Upper lobe of right lung (tissue), 1 donor: ENCODE measurements at regions not wholly inside any gene's neighbourhood (a gene's known extent, or its start where the extent isn't known, plus 50 kb on each side); places are given as distances from the start of the nearest gene placed in this dataset.
A peak's percentile ranks its signal among the peaks of the same experiment; 100 is the strongest.
"Not testable (repeated sequence)": the region's sequence is repeated elsewhere in the genome, so short reads cannot be mapped to it uniquely, and the experiment has no call there.

Experiments
- ATAC-seq: fragments of 200-7000 bp; cut with Tn5 transposase; one replicate; pipeline ENCODE4 v1.9.1; 2020; ENCODE audit warnings: mild to moderate bottlenecking, moderate library complexity
- DNase-seq: peaks from one replicate; pipeline ENCODE4 v3.0.0-alpha.2; 2020
- H3K27ac ChIP-seq: fragments of 200-600 bp; one replicate; pipeline ENCODE4 v1.8.0; 2022
- H3K27me3 ChIP-seq: fragments of 200-600 bp; one replicate; pipeline ENCODE4 v1.8.0; 2022; ENCODE audit warnings: mild to moderate bottlenecking
- H3K36me3 ChIP-seq: fragments of 200-600 bp; one replicate; pipeline ENCODE4 v1.8.0; 2022
- H3K4me1 ChIP-seq: fragments of 200-600 bp; one replicate; pipeline ENCODE4 v1.8.0; 2022
- H3K4me3 ChIP-seq: fragments of 200-600 bp; one replicate; pipeline ENCODE4 v1.8.0; 2022; ENCODE audit warnings: mild to moderate bottlenecking
- H3K9me3 ChIP-seq: fragments of 200-600 bp; one replicate; pipeline ENCODE4 v1.8.0; 2022
- intact Hi-C: fragments of 100-400 bp; cut with DNase I; formaldehyde crosslinking; loops from one replicate; pipeline ENCODE4 v1.11.0; 2022
- TF ChIP-seq, protein P1 (sequence below): fragments of 200-600 bp; IDR thresholded peaks from one replicate; pipeline ENCODE4 v1.8.0; 2022; ENCODE audit warnings: antibody characterized with exemption
- donor health status: DM: no; HTN: yes; CAD: no; lungs with severe emphysema.

DNA sequence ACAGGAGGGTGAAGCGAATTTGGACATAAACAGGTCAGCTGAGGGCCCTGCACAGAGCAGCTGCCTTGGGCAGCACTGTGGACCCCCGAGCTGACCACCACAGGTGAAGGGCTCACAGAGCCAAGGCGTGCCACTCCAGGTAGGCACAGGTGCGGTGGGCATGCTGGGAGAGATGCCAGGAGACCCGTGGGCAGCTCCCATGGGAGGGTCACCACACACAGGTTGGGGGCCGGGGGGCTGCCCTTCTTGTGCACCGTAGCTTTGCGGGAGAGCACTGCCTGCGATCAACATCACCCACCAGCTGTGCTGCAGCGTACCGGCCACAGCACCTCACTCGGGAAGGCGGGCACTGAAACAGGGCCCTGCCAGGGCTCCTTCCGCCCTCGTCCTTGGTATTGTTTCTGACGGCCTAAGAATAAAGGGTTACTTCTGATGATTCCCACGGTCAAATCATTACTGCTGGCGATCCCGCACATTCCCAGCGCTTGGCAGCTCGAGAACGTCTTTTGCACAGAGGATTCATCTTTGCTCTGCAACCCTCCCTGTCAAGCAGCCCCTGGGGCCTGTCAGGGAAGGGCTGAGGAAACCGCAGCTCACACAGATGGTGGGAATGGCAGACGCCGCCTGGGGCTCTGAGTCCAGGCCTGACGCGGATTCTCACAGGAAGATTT is 181.7 kb downstream of the BANP start:
- TF ChIP-seq, protein P1, sequence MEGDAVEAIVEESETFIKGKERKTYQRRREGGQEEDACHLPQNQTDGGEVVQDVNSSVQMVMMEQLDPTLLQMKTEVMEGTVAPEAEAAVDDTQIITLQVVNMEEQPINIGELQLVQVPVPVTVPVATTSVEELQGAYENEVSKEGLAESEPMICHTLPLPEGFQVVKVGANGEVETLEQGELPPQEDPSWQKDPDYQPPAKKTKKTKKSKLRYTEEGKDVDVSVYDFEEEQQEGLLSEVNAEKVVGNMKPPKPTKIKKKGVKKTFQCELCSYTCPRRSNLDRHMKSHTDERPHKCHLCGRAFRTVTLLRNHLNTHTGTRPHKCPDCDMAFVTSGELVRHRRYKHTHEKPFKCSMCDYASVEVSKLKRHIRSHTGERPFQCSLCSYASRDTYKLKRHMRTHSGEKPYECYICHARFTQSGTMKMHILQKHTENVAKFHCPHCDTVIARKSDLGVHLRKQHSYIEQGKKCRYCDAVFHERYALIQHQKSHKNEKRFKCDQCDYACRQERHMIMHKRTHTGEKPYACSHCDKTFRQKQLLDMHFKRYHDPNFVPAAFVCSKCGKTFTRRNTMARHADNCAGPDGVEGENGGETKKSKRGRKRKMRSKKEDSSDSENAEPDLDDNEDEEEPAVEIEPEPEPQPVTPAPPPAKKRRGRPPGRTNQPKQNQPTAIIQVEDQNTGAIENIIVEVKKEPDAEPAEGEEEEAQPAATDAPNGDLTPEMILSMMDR: no peak
- H3K27me3 ChIP-seq: no peaks in the 10 kb centered on the region
- H3K36me3 ChIP-seq: no peaks in the 10 kb centered on the region
- H3K4me1 ChIP-seq: no peaks in the 10 kb centered on the region
- ATAC-seq: no peak
- no peak overlapping the region for H3K27ac ChIP-seq
- H3K4me3 ChIP-seq: no peak overlapping the region
- intact Hi-C loops: no loop called here
- H3K9me3 ChIP-seq: no peaks in the 10 kb centered on the region
- DNase-seq: no peak

DNA sequence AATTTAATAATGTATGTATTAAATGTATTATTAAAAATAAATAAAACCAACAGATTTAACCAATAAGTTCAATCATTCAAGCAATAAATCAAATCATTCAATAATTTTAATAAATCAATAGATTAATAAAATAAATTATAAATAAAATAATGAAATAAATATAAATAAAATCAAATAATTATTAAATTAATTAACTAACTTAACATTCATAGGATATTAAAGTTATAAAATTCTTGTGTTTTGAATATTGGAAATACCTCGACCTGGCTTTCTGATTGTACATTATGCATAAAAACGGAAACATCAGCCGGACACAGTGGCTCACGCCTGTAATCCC is 182.2 kb downstream of the BANP start:
- intact Hi-C loops: no loop called here
- no peak for DNase-seq
- no peaks in the 10 kb centered on the region for H3K4me1 ChIP-seq
- H3K36me3 ChIP-seq: no peaks in the 10 kb centered on the region
- H3K4me3 ChIP-seq: no peak overlapping the region
- H3K27ac ChIP-seq: no peak overlapping the region
- peaks cover 2% of the 10 kb centered on the region for H3K9me3 ChIP-seq
- TF ChIP-seq, protein P1: no peak
- no peak for ATAC-seq
- no peaks in the 10 kb centered on the region for H3K27me3 ChIP-seq

DNA sequence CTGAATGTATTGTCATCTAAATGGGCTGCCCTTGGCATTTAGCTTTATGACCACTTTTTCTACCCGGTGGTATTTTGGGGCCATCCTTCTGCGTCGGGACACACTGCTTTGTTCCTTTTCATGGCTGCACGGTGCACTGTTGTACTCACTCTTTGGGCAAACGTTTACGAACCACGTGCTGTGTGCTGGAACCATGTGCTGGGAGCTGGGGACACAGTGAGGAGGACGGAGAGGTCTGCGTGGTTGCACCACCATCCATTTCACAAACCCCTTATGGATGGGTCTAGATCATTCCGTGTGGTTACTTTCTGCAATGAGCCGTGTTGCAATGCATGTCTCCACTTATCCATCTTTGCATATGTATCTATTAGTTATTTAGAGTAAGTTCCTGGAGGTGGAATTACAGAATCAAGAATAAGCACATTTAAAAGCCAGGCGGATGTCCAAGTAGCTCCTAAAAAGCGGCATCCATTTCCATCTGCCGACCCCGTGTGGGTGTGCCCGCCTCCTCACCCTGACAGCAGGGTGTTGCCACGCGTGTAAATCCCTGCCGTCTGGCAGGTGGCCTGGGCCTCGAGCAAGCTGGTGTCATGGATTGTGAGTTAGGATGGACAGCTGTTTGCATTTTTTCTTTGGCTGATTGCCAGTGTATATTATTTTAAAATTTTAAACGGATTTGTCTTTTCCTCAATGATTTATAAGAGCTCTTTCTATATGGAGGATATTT is 183.1 kb downstream of the BANP start:
- ATAC-seq, H3K36me3 ChIP-seq, DNase-seq, H3K27me3 ChIP-seq, H3K4me3 ChIP-seq, H3K4me1 ChIP-seq, H3K27ac ChIP-seq, H3K9me3 ChIP-seq, intact Hi-C loops: not testable (repeated sequence)

DNA sequence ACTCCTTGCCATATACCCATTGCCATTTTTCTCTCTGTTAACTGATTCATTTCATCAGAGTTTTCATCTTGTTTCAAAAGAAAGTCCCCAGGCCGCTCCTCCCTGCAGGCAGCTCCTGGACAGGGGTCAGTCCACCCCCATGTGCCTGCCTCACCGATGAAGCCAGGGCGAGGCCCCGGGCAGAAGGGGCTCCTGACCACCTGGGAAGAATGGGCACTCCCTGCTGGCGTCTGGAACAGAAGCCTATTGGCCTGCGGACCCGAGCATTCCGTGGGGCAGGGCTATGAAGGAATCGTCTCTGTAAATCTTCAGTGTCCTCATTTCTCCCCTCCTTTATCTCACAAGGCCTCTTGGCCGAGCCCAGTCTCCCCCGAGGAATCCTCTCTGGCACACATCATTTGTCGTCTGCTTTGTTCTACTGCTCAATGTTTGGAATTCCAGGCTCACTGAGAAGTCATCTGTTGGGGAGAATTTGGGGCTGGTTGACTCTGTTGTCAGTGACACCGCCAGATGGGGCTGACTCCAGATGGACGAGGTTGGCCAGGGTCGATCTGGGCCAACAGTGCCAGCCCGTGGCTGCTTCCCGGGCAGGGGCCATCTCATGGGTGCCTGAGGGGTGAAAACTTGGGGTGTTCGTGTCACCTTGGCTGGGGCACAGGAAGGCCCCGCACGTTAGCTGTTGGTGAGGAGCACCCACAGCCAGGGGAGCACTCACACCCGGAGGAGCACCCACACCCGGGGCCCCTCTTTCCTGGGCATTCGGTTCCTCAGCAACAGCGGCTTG is 183.9 kb downstream of the BANP start:
- H3K9me3 ChIP-seq, intact Hi-C loops, H3K36me3 ChIP-seq, DNase-seq, H3K27me3 ChIP-seq, H3K4me1 ChIP-seq, H3K4me3 ChIP-seq, H3K27ac ChIP-seq: not testable (repeated sequence)
- peak; percentile 50 for ATAC-seq

DNA sequence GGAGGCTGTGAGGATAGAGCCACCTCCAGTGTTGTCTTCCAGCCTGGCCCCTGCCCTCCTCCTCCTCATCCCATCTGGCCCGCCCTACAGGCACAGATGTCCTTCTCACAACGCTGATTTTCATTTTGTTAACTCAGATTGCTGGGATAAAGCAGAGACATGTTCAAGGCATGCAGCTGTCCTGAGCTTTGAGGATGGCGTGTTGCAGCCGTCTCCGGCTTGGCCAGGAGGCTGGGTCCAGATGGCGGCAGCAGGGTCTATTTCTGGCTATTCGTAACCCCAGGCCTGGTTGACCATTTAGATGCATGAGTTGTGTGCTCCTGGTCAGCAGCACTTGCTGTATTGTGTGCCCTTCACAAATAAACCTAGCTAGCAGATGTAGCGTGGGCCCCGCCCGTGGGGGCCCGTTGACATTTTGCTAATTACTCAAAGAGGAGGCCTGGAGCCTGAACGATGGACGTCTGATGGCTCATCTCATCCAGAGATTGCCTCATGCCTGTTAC is 185.0 kb downstream of the BANP start:
- H3K9me3 ChIP-seq, H3K27me3 ChIP-seq, H3K4me1 ChIP-seq, DNase-seq, H3K36me3 ChIP-seq, H3K4me3 ChIP-seq, intact Hi-C loops, H3K27ac ChIP-seq: not testable (repeated sequence)
- peak; percentile 46 for ATAC-seq

DNA sequence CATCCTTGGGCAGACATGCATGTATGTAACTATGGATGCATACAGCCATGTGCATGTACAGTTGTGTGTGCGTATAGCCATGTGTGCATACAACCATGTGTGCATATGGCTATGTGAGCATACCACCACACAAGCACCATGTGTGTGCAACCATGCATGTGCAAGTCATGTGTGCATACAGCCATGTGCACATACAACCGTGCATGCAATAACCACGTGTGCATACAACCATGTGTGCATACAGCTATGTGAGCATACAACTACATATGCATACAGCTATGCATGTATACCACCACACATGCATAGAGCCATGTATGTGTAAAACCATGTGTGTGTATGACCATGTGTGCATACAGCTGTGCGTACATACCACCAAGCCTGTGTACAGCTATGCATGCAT is 185.7 kb downstream of the BANP start:
- H3K27me3 ChIP-seq, H3K27ac ChIP-seq, H3K4me3 ChIP-seq, H3K9me3 ChIP-seq, H3K4me1 ChIP-seq, intact Hi-C loops, ATAC-seq, H3K36me3 ChIP-seq, DNase-seq: not testable (repeated sequence)

DNA sequence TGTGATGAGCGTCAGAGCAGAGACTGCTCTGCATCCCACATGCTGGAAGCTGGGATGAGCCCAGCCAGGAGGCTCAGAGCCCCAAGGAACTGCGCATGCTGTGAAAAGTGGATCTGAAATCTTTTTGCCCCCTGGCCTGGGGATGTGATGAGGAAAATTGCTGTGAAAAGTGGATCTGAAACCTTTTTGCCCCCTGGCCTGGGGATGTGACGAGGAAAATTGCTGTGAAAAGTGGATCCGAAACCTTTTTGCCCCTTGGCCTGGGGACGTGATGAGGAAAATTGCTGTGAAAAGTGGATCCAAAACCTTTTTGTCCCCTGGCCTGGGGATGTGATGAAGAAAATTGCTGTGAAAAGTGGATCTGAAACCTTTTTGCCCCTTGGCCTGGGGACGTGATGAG is 187.9 kb downstream of the BANP start:
- H3K27me3 ChIP-seq, H3K27ac ChIP-seq, ATAC-seq, DNase-seq, H3K4me1 ChIP-seq, H3K9me3 ChIP-seq, intact Hi-C loops, H3K4me3 ChIP-seq, H3K36me3 ChIP-seq: not testable (repeated sequence)

DNA sequence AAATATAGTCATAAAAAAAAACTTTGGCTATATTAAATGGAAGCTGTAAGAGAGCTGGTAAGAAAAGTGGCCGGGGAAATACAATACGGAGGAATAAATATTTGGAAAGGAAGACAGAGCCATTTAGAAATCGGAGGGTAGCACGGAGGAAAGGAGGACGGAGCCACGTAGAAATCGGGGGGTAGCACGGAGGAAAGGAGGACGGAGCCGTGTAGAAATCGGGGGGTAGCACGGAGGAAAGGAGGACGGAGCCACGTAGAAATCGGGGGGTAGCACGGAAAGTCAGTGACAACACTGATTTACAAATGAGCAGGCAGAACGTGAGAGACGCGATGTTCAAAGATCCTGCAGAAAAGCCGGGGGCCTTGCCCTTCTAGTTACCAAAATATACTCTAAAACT is 189.0 kb downstream of the BANP start:
- ATAC-seq, intact Hi-C loops, H3K36me3 ChIP-seq, H3K4me3 ChIP-seq, H3K9me3 ChIP-seq, DNase-seq, H3K4me1 ChIP-seq, H3K27me3 ChIP-seq, H3K27ac ChIP-seq: not testable (repeated sequence)
